Stimulated activated CD8-positive, alpha-beta memory T cell treated with anti-CD3 and anti-CD28 coated beads, Interleukin-7, amount 100 ng/mL, for 1 hour (primary cell): ENCODE measurements at regions not wholly inside any gene's neighbourhood (a gene's known extent, or its start where the extent isn't known, plus 50 kb on each side); places are given as distances from the start of the nearest gene placed in this dataset.

Experiments
- DNase-seq, 2 donors: peaks; one replicate each; pipeline ENCODE4 v3.0.0-alpha.2; 2020; ENCODE audit warnings: low read depth in 2 of 2

- DNase-seq, result no peak
These were observed 184.7 kb upstream of the DLGAP1 start for GRCh38 chr18:4639628-4640310.

GRCh38 chr18:4638680-4639079 lies 183.6 kb upstream of the DLGAP1 start:
- no peak for DNase-seq

DNA sequence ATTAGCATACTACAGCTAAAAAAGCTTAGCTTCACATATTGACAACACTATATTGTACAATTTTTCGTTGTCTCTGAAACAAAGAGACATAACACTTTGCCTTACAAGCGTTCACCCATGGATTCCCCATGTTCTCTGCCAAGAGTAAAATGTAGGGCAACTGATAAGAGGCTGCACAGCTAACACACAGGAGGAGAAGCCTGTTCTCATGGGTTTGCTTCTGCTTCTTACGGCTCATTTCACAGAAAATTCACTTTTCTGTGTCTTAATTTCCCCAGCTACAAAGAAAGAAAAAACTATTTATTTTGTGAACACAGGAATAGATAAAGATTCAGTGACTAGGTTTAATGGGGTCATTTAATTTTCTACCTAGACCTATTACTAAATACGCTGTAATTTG lies 182.8 kb upstream of the DLGAP1 start:
- no peak for DNase-seq

DNA sequence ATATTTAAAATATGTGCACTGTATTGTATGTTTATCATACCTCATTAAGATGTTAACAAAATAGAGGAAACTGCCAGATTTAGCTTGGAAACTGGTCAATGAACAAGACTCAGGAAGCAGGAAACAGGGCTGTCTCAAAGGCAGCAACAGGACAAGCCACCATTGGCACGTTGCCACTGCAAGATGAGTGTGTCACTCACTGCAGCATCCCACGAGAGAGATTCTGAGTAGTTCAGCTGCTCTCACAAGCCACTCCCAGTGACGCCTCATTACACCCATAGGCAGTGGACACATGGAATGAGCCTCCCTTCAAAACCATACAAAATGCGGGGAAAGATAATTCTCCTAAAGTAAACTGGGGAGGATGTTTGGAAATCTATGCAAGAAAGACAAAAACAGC lies 181.9 kb upstream of the DLGAP1 start:
- no peak for DNase-seq

GRCh38 chr18:4631239-4631638 lies 176.1 kb upstream of the DLGAP1 start:
- DNase-seq, result no peak

- DNase-seq, result no peak
These were observed 150.1 kb upstream of the DLGAP1 start for GRCh38 chr18:4605212-4605611.

DNA sequence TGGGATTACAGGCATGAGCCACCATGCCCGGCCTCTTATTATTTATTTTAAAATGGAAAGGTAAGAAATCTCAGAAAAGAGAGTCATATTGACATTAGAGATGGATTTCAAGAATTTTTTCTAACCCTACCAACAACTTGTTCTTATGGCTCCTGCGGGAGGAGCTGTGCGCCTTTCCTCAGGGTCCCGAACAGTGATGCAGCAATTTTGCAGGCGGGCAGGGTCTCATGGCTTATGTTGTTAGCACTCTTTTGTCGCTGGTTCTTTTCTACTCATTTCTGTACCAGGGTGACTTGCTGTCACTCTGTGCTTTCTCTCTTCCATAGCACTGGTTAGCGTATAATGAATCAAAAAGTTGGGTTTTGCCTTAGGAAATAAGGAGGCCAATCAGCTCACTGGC lies 148.8 kb upstream of the DLGAP1 start:
- no peak for DNase-seq

- DNase-seq, result no peak
These were observed 144.2 kb upstream of the DLGAP1 start for GRCh38 chr18:4599312-4599711.

- DNase-seq, result no peak
These were observed 142.2 kb upstream of the DLGAP1 start for GRCh38 chr18:4597301-4597700.

DNA sequence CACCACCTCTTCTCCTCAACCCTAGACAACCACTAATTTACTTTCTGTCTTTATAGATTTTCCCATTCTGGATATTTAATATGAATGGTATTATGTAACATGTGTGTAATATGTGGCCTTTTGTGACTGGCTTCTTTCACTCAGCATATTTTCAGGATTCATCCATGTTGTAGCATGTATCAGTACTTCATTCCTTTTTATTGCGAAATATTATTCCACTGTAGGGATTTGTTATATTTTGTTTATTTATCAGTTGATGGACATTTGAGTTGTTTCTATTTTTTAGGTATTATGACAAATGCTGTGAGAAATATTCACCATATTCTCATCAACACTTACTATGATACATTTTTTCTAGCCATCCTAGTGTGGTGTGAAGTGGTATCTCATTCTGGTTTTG lies 138.8 kb upstream of the DLGAP1 start:
- DNase-seq, result no peak

- no peak for DNase-seq
These were observed 138.4 kb upstream of the DLGAP1 start for GRCh38 chr18:4593459-4593858.

DNA sequence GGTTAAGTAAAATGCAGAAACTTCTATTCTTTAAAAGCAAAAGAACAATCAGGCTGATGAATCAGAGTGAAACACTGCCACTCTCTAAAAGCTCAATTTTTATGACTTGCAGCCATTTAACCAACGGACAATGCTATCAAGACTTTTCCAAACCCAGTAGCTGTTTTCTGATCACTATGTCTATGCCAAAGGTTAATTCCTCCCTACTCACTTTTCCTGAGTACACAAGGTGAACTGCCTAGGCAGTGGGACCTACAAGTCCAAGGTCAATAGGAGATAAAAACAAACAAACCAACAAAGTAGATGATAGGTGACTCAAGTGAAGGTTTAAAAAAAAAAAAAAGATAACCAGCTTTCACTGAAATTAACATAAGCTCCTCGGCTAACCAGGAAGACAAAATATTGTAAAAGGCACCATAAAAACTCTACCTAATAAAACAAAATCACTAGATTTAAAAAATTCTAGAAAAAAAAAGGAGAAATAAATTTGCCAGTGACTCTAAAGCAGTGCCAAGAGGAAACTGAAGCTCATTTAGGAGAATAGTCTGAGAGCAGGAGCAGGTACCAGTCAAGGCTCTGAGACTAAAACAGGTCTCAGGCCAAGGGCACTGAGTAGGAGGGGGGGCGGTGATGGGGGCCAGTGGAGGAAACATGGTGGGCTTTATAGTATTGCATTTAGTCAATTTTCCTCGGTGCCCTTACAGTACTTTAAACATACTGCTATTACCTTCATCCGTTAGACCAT lies 134.1 kb upstream of the DLGAP1 start:
- DNase-seq, result no peak

GRCh38 chr18:4587204-4587603 lies 132.1 kb upstream of the DLGAP1 start:
- DNase-seq, result no peak

- no peak for DNase-seq
These were observed 131.6 kb upstream of the DLGAP1 start for GRCh38 chr18:4586731-4587130.

DNA sequence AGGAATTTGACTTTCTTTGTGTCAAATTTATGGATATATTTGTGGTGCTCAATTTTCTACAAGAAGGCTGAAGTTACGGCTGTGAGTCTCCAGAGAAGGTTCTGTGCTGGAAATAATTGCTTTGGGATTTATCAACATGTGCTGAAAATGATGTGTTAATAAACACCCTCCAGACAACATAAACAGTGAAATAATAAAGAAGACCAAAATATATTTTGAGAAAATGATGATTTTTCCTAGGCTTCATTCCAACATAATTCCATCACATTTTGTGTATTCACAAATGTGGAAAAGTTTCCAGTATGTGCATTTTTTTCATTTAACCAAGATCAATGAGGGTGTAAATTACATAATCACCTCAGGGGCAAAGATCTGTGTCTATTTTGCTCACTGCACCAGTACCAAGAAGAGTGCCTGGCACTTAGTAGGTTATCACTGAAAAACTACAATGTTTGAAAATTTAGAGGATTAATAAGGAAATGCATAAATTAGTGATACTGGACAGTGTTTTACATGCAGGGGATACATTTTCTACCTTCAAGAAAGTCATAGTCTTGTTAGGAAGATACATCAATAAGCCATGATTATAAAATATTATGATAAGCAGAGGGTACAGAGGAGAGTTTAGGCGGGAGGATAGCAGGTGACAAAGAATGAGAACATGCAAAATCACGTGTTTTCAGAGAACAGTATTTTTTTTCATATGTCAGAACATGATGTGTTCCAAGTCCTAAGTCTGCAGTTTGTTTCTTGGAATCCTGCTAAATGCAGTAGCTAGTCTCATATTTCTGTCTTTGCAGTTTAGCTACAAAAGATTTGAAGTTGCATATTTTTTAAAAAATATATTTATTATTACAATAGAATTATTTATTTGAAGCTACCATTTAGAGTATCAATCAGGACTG lies 127.6 kb upstream of the DLGAP1 start:
- DNase-seq, result no peak

DNA sequence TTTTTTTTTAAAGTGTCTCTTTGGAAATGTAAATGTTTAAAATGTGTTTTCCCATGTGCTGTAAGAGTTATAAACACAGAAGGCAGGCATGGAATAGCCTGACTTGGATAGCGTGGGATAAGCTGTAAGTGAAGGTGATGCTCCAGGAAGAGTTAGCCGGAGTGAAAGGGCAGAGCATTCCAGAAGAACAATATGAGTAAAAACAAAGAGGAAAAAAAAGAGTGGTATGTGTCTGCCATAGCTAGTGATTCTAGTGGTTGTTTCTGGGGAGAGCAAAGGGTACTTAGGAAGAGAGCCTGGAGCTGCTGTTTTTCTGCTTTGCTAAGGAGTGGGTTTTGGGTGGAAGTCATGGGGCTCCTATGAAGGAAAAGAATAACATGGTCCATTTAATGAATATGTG lies 126.9 kb upstream of the DLGAP1 start:
- DNase-seq, result no peak

GRCh38 chr18:4578449-4578848 lies 123.3 kb upstream of the DLGAP1 start:
- DNase-seq, result no peak

DNA sequence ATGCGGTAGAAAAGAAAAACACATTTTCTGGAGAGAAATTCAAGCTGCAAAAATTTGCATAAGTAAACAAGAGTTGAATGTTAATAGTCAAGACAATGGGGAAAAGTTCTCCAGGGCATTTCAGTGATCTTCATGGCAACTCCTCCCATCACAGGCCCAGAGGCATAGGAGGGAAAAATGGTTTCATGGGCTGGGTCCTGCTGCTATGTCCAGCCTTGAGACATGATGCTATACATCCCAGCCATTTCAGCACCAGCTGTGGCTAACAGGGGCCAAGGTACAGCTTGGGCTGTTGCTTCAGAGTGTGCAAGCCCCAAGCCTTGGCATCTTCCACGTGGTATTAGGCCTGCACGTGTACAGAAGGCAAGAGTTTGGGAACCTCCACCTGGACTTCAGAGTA lies 118.6 kb upstream of the DLGAP1 start:
- DNase-seq, result no peak

DNA sequence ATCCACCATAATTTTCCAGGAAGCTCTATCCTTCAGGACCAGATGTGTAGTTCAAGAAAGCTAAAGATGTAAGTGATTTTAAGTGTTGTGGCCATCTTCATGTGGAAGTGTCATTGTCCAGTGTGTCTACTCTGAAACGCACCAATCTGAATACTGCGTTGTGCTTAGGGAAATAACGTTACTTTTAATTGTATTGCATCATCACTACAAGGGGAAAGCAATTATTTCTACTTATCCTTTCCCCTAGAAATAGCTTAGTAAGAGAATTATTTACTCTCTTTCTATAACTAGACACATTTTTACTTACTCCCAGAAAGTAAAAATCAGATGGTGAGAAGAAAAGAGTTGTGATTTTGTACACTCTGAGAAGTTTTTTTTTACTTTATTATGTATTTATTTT lies 102.4 kb upstream of the DLGAP1 start:
- DNase-seq, result no peak

- no peak for DNase-seq
These were observed 95.9 kb upstream of the DLGAP1 start for GRCh38 chr18:4551001-4551360.

DNA sequence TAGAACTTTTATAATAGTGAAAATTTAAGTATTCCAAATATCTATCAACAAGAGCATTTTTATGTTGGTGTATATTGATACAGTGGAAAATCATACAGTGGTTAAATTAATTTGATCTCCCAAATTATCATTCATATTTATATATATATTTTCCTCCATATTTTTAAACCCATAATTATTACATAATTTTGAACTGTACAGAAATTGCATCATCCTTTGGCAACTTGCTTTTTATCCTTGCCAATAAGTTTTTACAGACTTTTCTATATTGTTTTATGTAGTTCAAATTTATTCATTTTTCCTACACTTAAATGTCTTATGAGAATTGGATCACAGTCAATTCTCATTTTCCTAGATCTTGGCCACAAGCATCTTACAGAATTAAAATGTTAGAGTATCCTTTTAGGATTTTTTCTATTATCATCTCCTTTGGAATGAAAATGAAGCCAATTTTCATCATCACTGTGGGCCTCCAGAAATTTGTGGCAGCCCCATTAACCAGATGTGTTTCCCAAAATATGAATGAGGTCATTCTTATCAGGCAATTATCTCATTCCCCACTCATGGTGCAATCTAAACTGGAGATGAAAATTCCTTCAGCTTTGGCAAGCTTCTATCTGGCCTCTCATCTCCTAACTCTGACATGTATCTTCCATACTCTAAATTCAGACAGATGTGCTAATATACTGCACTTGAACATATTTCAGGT lies 94.2 kb upstream of the DLGAP1 start:
- DNase-seq, result no peak

- no peak for DNase-seq
These were observed 92.0 kb upstream of the DLGAP1 start for GRCh38 chr18:4547126-4547525.
